GM12878 (cell line): ENCODE measurements at regions not wholly inside any gene's neighbourhood (a gene's known extent, or its start where the extent isn't known, plus 50 kb on each side); places are given as distances from the start of the nearest gene placed in this dataset.

Source experiments
- CBFB ChIP-seq: IDR thresholded peaks from 2 replicates; pipeline ENCODE4 v1.6.1; 2016; ENCODE audit warnings: antibody characterized with exemption, low read depth
- CUX1 ChIP-seq: IDR thresholded peaks from 2 replicates; pipeline ENCODE4 v1.6.1; 2012; ENCODE audit warnings: improper control_type of control experiment, low read depth, low read length; ENCODE audit not compliant: insufficient replicate concordance
- EGR1 ChIP-seq, 2 experiments: IDR thresholded peaks; 1 replicate in 1 of 2; 2 replicates in 1 of 2; pipeline ENCODE4 v1.6.1; 2011 to 2012; ENCODE audit warnings: low read depth in 2 of 2, low read length in 2 of 2, borderline replicate concordance in 1 of 2, mild to moderate bottlenecking in 1 of 2, moderate library complexity in 1 of 2
- ELK1 ChIP-seq: IDR thresholded peaks from 2 replicates; pipeline ENCODE4 v1.6.1; 2012; ENCODE audit warnings: low read depth, low read length, improper control_type of control experiment
- IKZF2 ChIP-seq, 2 experiments: fragments of 450-650 bp; IDR thresholded peaks; 2 replicates each; pipeline ENCODE4 v1.6.1; 2017; ENCODE audit warnings: mild to moderate bottlenecking in 2 of 2, moderate library complexity in 2 of 2
- KLF5 ChIP-seq: fragments of 450-650 bp; IDR thresholded peaks from 2 replicates; pipeline ENCODE4 v1.6.1; 2014; ENCODE audit warnings: mild to moderate bottlenecking; ENCODE audit not compliant: partially characterized antibody
- NBN ChIP-seq: fragments of 450-650 bp; IDR thresholded peaks from 2 replicates; pipeline ENCODE4 v1.6.1; 2016
- RAD21 ChIP-seq: IDR thresholded peaks from 2 replicates; pipeline ENCODE4 v1.6.1; 2011; ENCODE audit warnings: mild to moderate bottlenecking, low read depth, low read length, moderate library complexity; ENCODE audit not compliant: insufficient read depth
- RAD51 ChIP-seq: fragments of 450-650 bp; IDR thresholded peaks from 2 replicates; pipeline ENCODE4 v1.6.1; 2016; ENCODE audit warnings: moderate library complexity, mild to moderate bottlenecking, inconsistent platforms
- RELA ChIP-seq: fragments of 450-650 bp; IDR thresholded peaks from 2 replicates; pipeline ENCODE4 v1.8.0; 2014; ENCODE audit warnings: borderline replicate concordance; ENCODE audit not compliant: partially characterized antibody
- RUNX3 ChIP-seq: IDR thresholded peaks from 2 replicates; pipeline ENCODE4 v1.6.1; 2012; ENCODE audit warnings: low read length, inconsistent platforms
- SUZ12 ChIP-seq: fragments of 200-600 bp; sonication (generic); IDR thresholded peaks from one replicate; pipeline ENCODE4 v1.6.1; 2018; ENCODE audit warnings: antibody characterized with exemption, mild to moderate bottlenecking; ENCODE audit not compliant: unreplicated experiment
- TARDBP ChIP-seq: IDR thresholded peaks from 2 replicates; pipeline ENCODE4 v1.6.1; 2016; ENCODE audit warnings: borderline replicate concordance
- TBL1XR1 ChIP-seq: IDR thresholded peaks from 2 replicates; pipeline ENCODE4 v1.6.1; 2012; ENCODE audit warnings: low read depth, low read length, improper control_type of control experiment
- YY1 ChIP-seq: IDR thresholded peaks from 2 replicates; pipeline ENCODE4 v1.6.1; 2011; ENCODE audit warnings: low read depth, mild to moderate bottlenecking, low read length
- ZNF217 ChIP-seq: fragments of 450-650 bp; IDR thresholded peaks from 2 replicates; pipeline ENCODE4 v1.6.1; 2017; ENCODE audit warnings: antibody characterized with exemption, mild to moderate bottlenecking
- TF ChIP-seq, protein P1 (sequence below), 3 experiments: IDR thresholded peaks in 2 of 3; conservative IDR thresholded peaks in 1 of 3; 2 replicates each; pipeline ENCODE4 v1.5.1; 2011; ENCODE audit warnings: low read depth in 3 of 3, low read length in 3 of 3, mild to moderate bottlenecking in 3 of 3, control low read depth in 2 of 3, moderate library complexity in 2 of 3, inconsistent platforms in 1 of 3, mixed read lengths in 1 of 3; ENCODE audit not compliant: control insufficient read depth in 2 of 3, insufficient read depth in 1 of 3; ENCODE audit errors: extremely low read depth in 1 of 3

DNA sequence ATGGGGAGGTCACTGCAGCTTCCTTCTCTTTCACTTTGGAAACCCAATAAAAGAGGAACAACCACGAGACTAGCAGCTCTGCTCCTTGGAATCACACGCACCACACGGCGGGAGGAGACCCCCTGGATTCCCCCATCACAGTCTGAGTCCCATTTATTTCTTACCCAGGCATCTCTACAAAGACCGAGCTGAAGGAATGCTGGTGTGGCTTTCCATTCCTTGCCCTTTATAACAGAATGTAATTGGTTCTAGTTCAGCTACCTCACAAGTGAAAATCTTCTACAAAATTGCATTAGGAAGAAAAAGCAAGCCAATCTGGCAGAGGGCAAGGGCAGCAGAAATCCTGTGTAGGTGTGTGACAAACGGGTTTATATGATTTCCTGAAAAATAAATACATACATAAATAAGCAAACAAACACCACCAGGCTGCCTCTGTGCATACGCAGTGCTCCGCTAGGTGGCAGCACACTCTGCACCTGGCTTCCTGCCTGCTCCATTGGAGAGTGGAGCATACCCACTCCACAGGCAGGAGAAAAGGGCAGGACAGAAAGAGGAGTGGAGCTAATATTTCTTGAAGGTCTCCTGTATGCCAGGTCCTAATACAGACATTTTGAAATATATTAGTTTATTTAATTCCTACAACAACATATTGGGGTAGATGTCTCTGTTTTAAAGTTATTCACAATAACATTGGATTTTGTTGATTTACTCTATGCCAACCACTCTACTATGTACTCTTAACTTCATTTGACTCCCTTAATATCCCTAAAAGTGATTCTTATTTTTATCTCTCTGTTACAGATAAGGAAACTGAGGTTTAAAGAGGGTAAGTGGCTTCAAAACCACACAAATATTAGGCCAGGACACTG lies 673.1 kb downstream of the KCNA4 start (continued):
- TF ChIP-seq CUX1: no peak
- no peak for TF ChIP-seq RELA
- TF ChIP-seq RUNX3: no peak
- no peak for TF ChIP-seq ZNF217
- no peak for TF ChIP-seq SUZ12
- TF ChIP-seq TBL1XR1: no peak
- TF ChIP-seq RAD21: peak; percentile 61
- no peak for TF ChIP-seq RAD51
- TF ChIP-seq NBN: no peak
- TF ChIP-seq YY1: 0 out of 2 replicates have a peak, but pooled peaks have one; percentile 42
- TF ChIP-seq EGR1 (IDR thresholded peaks at IDR 0.05; ENCODE audit: borderline replicate concordance in 1 of 2, low read depth in 2 of 2, low read length in 2 of 2): no peak
- TF ChIP-seq IKZF2 (IDR thresholded peaks at IDR 0.05): no peak
- no peak for TF ChIP-seq TARDBP
- TF ChIP-seq, protein P1, sequence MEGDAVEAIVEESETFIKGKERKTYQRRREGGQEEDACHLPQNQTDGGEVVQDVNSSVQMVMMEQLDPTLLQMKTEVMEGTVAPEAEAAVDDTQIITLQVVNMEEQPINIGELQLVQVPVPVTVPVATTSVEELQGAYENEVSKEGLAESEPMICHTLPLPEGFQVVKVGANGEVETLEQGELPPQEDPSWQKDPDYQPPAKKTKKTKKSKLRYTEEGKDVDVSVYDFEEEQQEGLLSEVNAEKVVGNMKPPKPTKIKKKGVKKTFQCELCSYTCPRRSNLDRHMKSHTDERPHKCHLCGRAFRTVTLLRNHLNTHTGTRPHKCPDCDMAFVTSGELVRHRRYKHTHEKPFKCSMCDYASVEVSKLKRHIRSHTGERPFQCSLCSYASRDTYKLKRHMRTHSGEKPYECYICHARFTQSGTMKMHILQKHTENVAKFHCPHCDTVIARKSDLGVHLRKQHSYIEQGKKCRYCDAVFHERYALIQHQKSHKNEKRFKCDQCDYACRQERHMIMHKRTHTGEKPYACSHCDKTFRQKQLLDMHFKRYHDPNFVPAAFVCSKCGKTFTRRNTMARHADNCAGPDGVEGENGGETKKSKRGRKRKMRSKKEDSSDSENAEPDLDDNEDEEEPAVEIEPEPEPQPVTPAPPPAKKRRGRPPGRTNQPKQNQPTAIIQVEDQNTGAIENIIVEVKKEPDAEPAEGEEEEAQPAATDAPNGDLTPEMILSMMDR (IDR thresholded peaks at IDR 0.05 in 2 of 3, conservative IDR thresholded peaks at IDR 0.05 in 1 of 3; ENCODE audit: control insufficient read depth in 2 of 3, extremely low read depth in 1 of 3, insufficient read depth in 1 of 3, low read depth in 3 of 3, low read length in 3 of 3): peak; percentile 88 to 98 (median 97)
- TF ChIP-seq ELK1: no peak
- TF ChIP-seq KLF5: no peak
- TF ChIP-seq CBFB: no peak
- TF ChIP-seq, all 136 proteins: peak for 5
